OCI-LY1 (cell line): ENCODE measurements at regions not wholly inside any gene's neighbourhood (a gene's known extent, or its start where the extent isn't known, plus 50 kb on each side); places are given as distances from the start of the nearest gene placed in this dataset.

Experiments
- EZH2 ChIP-seq: fragments of 200-600 bp; sonication (generic), shearing (Covaris generic); IDR thresholded peaks from 2 replicates; pipeline ENCODE4 v1.8.0; 2017; ENCODE audit warnings: borderline replicate concordance, mixed run types, mild to moderate bottlenecking, antibody characterized with exemption, low read length, moderate library complexity, mixed read lengths
- TF ChIP-seq, protein P1 (sequence below): fragments of 200-600 bp; sonication (generic), shearing (Covaris generic); IDR thresholded peaks from 2 replicates; pipeline ENCODE4 v1.5.1; 2017; ENCODE audit warnings: mild to moderate bottlenecking, antibody characterized with exemption, low read length, moderate library complexity, mixed read lengths

DNA sequence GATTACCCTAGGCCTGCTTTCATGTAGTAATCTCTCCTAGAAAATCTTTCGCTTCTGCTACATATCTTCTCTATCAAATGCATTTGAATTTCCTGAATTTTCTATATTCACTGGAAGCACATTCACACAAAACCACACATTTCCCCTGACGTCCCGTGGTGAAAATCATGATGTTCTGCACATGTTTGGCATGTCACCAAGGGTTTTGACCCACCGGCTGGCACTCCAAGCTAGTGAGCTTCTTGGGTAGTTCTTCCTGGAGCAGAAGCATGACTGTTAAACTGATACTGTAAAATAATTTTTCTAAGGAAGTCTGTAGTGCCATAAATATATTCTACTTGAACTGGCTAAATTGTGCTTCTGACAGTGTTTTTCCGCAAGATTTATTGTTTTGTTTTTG, 510.1 kb upstream of the SLC8A1 start:
- TF ChIP-seq, protein P1, sequence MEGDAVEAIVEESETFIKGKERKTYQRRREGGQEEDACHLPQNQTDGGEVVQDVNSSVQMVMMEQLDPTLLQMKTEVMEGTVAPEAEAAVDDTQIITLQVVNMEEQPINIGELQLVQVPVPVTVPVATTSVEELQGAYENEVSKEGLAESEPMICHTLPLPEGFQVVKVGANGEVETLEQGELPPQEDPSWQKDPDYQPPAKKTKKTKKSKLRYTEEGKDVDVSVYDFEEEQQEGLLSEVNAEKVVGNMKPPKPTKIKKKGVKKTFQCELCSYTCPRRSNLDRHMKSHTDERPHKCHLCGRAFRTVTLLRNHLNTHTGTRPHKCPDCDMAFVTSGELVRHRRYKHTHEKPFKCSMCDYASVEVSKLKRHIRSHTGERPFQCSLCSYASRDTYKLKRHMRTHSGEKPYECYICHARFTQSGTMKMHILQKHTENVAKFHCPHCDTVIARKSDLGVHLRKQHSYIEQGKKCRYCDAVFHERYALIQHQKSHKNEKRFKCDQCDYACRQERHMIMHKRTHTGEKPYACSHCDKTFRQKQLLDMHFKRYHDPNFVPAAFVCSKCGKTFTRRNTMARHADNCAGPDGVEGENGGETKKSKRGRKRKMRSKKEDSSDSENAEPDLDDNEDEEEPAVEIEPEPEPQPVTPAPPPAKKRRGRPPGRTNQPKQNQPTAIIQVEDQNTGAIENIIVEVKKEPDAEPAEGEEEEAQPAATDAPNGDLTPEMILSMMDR, result no peak
- no peak for TF ChIP-seq EZH2
